Lower leg skin (tissue), 4 donors: ENCODE measurements at regions not wholly inside any gene's neighbourhood (a gene's known extent, or its start where the extent isn't known, plus 50 kb on each side); places are given as distances from the start of the nearest gene placed in this dataset.
A peak's percentile ranks its signal among the peaks of the same experiment; 100 is the strongest.
"Not testable (repeated sequence)": the region's sequence is repeated elsewhere in the genome, so short reads cannot be mapped to it uniquely, and the experiment has no call there.

Source experiments
- DNase-seq, 2 donors: peaks; one replicate each; pipeline ENCODE4 v3.0.0-alpha.2; 2019; ENCODE audit warnings: low spot score in 2 of 2
- H3K4me3 ChIP-seq: fragments of 200-600 bp; sonication (generic); 2 replicates; pipeline ENCODE4 v1.5.1; 2017; ENCODE audit warnings: mild to moderate bottlenecking, low read depth; ENCODE audit not compliant: poor library complexity, severe bottlenecking
- POLR2A ChIP-seq, 2 donors: fragments of 450-650 bp; IDR thresholded peaks; one replicate each; pipeline ENCODE4 v1.6.1; 2016 to 2017; ENCODE audit warnings: antibody characterized with exemption in 2 of 2, mild to moderate bottlenecking in 1 of 2, moderate library complexity in 1 of 2
- WGBS, 2 donors: methylation state at CpG; one replicate each; pipeline ENCODE4 v1.1.5; 2018; 5-methylcytosine and 5-hydroxymethylcytosine counted together
- intact Hi-C: fragments of 100-400 bp; cut with DNase I; formaldehyde crosslinking; loops from one replicate; pipeline ENCODE4 v1.15.0; 2023; ENCODE audit warnings: low total_unique reads
- TF ChIP-seq, protein P1 (sequence below), 3 donors: fragments of 450-650 bp; IDR thresholded peaks; one replicate each; pipeline ENCODE4 v1.5.1; 2016; ENCODE audit warnings: antibody characterized with exemption in 3 of 3, mild to moderate bottlenecking in 3 of 3, moderate library complexity in 2 of 3

GRCh38 chr7:136441835-136442234 lies 426.6 kb upstream of the CHRM2 start:
- DNase-seq = no peak
- TF ChIP-seq, protein P1, sequence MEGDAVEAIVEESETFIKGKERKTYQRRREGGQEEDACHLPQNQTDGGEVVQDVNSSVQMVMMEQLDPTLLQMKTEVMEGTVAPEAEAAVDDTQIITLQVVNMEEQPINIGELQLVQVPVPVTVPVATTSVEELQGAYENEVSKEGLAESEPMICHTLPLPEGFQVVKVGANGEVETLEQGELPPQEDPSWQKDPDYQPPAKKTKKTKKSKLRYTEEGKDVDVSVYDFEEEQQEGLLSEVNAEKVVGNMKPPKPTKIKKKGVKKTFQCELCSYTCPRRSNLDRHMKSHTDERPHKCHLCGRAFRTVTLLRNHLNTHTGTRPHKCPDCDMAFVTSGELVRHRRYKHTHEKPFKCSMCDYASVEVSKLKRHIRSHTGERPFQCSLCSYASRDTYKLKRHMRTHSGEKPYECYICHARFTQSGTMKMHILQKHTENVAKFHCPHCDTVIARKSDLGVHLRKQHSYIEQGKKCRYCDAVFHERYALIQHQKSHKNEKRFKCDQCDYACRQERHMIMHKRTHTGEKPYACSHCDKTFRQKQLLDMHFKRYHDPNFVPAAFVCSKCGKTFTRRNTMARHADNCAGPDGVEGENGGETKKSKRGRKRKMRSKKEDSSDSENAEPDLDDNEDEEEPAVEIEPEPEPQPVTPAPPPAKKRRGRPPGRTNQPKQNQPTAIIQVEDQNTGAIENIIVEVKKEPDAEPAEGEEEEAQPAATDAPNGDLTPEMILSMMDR (IDR thresholded peaks at IDR 0.05) = no peak
- TF ChIP-seq POLR2A (IDR thresholded peaks at IDR 0.05) = no peak
- intact Hi-C loops = no loop called here
- WGBS, 2 donors = 80 to 83% methylated on average over 3 of the region's 3 CpGs
- no peak overlapping the region for H3K4me3 ChIP-seq

DNA sequence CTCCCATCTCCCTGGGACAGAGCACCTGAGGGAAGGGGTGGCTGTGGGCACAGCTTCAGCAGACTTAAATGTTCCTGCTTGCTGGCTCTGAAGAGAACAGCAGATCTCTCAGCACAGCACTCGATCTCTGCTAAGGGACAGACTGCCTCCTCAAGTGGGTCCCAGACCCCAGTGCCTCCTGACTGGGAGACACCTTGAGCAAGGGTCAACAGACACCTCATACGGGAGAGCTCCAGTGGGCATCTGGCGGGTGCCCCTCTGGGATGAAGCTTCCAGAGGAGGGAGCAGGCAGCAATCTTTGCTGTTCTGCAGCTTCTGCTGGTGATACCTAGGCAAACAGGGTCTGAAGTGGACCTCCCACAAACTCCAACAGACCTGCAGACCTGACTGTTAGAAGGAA lies 436.7 kb upstream of the CHRM2 start:
- intact Hi-C loops, DNase-seq, H3K4me3 ChIP-seq: not testable (repeated sequence)
- WGBS, 2 donors = 80% methylated on average over 3 of the region's 3 CpGs

DNA sequence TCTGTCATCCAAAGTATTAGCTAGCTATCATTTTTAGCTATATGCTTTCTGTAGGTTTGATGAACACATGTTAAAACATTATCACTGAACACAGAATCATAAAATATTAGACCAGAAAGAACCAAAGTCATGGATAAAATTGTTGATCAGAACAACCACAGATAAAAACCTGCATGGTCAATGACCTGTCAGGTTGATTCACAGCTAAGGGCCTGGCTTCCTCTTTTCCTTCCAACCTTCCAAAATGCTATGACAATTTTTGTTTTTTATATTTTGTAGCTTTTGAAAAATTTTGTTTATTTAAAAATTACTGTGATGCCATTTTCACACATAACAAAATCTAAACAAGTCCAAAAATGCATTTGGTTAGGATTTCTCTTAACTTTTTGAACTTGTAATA lies 444.4 kb upstream of the CHRM2 start:
- intact Hi-C loops = no loop called here
- no peak overlapping the region for H3K4me3 ChIP-seq
- DNase-seq = no peak
- TF ChIP-seq POLR2A (IDR thresholded peaks at IDR 0.05) = no peak
- TF ChIP-seq, protein P1 (IDR thresholded peaks at IDR 0.05) = no peak

- H3K4me3 ChIP-seq, DNase-seq, intact Hi-C loops: not testable (repeated sequence)
- WGBS, 2 donors = 91 to 94% methylated on average over 14 of the region's 21 CpGs
Measured at GRCh38 chr7:136419740-136420139, 442.6 kb upstream of the MTPN start.

- TF ChIP-seq POLR2A (IDR thresholded peaks at IDR 0.05) = no peak
- TF ChIP-seq, protein P1 (IDR thresholded peaks at IDR 0.05) = no peak
- WGBS, 2 donors = 88 to 94% methylated on average over 3 of the region's 3 CpGs
- intact Hi-C loops = no loop called here
- no peak overlapping the region for H3K4me3 ChIP-seq
- no peak for DNase-seq
Measured at GRCh38 chr7:136412952-136413351, 435.8 kb upstream of the MTPN start.

DNA sequence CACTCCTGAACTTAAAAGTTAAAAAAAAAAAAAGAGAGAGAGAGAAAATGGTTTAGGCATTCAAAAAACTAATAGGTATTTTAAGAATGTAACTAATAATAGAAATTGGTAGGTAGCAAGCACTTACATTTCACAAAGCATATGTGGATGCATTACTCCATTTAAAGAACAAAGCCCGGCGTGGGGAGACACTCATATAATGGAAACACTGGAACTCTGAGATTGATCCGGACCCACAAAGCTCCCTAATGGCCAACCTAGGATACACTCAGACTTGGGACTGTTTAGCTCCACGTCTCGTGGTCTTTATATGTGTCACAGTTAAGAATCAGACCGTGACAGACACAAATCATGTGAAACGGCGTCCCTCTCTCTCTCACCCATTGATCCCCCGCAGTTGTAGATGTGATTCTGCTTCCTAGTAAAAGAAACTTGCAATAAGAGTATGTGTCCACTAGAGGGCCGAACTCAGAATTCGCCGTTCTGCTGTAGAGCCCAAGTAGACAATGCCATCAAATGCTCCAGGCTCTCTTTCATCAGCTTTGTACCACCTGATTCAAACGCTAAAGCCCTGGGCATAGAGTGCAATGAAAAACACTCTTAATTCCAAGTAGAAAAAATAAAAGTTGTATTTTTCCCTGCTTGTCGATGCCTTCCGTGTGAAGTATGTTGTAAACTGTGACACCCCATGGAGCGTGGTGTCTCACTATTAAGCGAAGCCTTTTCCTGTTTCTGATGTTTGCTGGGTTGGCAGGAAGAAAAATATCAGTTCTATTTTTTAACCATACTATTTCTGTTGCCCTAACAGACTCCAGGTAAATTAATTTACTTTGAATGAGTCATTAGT lies 429.0 kb upstream of the MTPN start:
- WGBS, 2 donors = 30% methylated on average over 17 of the region's 17 CpGs
- DNase-seq = peak in 1 of 2 donors; percentile 26
- intact Hi-C loops = no loop called here
- TF ChIP-seq, protein P1 (IDR thresholded peaks at IDR 0.05) = no peak
- no peak for TF ChIP-seq POLR2A (IDR thresholded peaks at IDR 0.05)
- no peak overlapping the region for H3K4me3 ChIP-seq

- no peak overlapping the region for H3K4me3 ChIP-seq
- intact Hi-C loops = no loop called here
- WGBS, 2 donors = 83 to 87% methylated on average over 4 of the region's 4 CpGs
- no peak for TF ChIP-seq POLR2A (IDR thresholded peaks at IDR 0.05)
- TF ChIP-seq, protein P1 (IDR thresholded peaks at IDR 0.05) = no peak
- DNase-seq = no peak
Measured at GRCh38 chr7:136403591-136403990, 426.4 kb upstream of the MTPN start.
